ENCODE measurements at regions not wholly inside any gene's neighbourhood (a gene's known extent, or its start where the extent isn't known, plus 50 kb on each side); places are given as distances from the start of the nearest gene placed in this dataset.
A peak's percentile ranks its signal among the peaks of the same experiment; 100 is the strongest.
"Not testable (repeated sequence)": the region's sequence is repeated elsewhere in the genome, so short reads cannot be mapped to it uniquely, and the experiment has no call there.

GRCh38 chr5:91241460-91241859 is 141.7 kb downstream of the ARRDC3 start:
- not testable (repeated sequence) for DNase-seq (ENCODE audit: low spot score)

DNA sequence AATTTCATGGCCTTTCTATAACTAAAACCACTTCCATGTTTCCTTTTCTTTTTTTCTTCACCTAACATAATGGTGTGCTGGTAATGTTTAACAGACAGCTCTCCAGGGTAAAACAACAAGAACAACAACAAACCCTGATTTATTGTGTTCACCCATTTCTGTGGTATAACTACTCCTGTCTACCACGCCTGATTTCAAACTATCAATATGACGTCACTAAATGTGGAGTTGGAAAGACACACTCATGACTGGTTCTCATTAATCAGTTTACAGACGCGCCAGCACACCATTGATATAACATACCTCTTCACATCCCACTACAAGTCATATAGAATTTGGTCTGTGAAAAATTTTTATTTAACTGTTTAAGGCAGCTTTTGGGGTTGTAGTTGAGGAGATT is 142.9 kb downstream of the ARRDC3 start:
- DNase-seq (ENCODE audit: low spot score): no peak

DNA sequence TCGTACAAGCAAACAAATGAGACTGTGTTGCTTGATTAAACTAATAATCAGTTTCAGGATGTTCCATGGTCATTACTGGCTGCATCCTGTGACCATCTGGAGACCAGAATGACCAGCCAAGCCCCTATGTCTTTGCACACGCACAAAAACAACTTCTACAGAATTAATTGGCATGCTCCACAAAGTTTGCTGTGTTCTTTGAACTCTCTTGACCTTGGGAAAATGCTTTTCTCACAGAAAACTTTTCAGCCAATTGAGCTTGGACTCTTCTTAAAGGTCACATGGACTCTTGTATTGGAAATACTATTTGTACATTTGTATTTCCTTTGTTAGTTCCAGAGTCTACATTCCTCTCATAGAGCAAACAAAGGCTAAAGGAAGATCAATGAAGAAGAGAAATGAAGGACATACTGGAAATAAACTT is 147.8 kb downstream of the ARRDC3 start:
- no peak for DNase-seq (ENCODE audit: low spot score)

GRCh38 chr5:91232523-91232922 is 150.6 kb downstream of the ARRDC3 start:
- DNase-seq (ENCODE audit: low spot score): no peak

GRCh38 chr5:91229031-91229727 is 153.9 kb downstream of the ARRDC3 start:
- no peak for DNase-seq (ENCODE audit: low spot score)

- no peak for DNase-seq (ENCODE audit: low spot score)
These were observed 154.9 kb downstream of the ARRDC3 start for GRCh38 chr5:91228188-91228587.

DNA sequence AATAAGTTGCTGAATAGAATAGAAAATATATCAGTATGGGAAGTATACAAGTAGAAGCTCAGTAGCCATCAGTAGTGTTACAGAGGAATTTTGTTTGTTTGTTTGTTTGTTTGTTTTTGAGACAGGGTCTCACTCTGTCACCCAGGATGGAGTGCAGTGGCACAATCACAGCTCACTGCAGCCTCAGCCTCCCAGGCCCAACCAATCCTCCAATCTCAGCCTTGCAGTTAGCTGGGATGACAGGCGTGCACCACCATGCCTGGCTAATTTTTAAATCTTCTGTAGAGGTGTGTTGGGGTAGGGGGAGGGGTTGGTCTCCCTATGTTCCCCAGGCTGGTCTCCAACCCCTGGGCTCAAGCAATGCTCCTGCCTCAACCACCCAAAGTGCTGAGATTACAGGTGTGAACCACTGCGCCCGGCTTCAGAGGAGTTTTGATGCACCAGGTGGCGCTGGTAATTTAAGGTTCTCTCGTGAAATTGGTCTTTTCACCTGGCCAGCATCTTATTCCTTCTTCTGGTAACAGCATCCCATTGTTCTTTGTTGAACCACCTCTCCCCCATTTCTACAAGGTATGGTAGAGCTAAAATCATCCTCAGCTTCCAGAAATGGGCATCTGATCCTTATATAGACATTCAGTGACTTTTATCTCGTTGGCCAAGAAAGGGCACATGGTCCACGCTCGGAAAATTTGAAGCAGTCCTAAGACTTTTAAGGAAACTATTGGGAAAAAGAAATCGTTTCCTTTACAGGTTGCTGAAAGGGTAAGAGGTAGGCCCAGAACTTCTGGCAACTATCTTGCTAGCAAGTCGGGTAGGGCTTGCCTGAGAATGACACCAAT is 157.1 kb downstream of the ARRDC3 start:
- peak; percentile 66 for DNase-seq (ENCODE audit: low spot score)

DNA sequence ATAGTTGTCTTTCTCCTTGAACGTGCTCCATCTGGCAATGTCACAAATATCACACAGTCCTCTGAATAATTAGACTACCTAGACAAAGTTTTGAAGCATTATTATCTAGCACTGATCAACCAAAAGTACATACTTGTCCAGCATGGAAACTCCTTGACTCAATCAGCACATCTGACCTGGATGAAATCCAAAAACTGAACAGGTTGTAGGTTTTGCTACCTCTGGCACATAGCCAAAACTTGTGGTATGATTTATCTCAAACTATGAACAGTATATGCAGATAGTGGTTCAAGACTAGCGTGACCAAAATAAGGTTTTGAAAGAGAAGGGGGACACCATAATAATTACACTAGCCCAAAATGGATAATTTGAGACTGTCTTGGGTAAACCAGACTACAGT is 158.1 kb downstream of the ARRDC3 start:
- DNase-seq (ENCODE audit: low spot score): peak; percentile 57

- peak; percentile 77 for DNase-seq (ENCODE audit: low spot score)
These were observed 158.7 kb downstream of the ARRDC3 start for GRCh38 chr5:91224456-91224855.

DNA sequence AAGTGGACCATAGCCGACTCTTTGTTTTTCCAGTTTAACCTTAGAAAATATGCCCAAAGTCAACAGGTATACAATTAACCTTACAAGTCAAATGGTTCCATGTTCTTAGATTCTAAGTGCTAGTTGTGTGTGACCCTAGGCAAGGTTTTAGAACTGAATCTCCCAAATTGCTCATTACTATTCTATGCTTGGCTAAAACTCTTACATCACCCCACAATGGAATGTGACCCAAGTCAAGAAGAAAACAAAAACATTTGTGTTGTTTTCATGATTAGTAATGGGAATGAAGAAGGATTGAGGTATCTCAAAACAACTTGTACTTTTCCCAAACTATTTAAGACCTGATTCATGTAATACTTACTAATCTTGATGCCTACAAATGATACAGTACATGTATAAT is 159.2 kb downstream of the ARRDC3 start:
- DNase-seq (ENCODE audit: low spot score): peak; percentile 21

DNA sequence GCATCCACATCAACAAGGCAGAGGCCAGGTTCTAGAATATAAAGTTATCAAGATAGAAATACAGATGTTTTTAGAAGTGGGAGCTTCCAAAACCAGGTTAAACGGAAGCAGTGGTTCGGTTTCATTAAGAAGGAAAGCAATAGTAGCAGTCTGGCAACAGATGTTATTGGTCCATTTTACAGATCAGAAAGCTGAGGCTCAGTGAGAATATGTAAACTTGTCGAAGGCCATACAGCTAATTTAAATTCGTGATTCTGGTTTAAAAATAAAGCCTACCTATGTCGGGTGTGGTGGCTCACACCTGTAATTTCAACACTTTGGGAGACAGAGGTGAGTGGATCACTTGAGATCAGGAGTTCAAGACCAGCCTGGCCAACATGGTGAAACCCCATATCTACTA is 160.6 kb downstream of the ARRDC3 start:
- DNase-seq (ENCODE audit: low spot score): no peak

- no peak for DNase-seq (ENCODE audit: low spot score)
These were observed 161.2 kb downstream of the ARRDC3 start for GRCh38 chr5:91221917-91222316.

GRCh38 chr5:91219803-91220371 is 163.2 kb downstream of the ARRDC3 start:
- DNase-seq (ENCODE audit: low spot score): peak; percentile 47

- peak; percentile 37 for DNase-seq (ENCODE audit: low spot score)
These were observed 163.9 kb downstream of the ARRDC3 start for GRCh38 chr5:91219091-91219802.

DNA sequence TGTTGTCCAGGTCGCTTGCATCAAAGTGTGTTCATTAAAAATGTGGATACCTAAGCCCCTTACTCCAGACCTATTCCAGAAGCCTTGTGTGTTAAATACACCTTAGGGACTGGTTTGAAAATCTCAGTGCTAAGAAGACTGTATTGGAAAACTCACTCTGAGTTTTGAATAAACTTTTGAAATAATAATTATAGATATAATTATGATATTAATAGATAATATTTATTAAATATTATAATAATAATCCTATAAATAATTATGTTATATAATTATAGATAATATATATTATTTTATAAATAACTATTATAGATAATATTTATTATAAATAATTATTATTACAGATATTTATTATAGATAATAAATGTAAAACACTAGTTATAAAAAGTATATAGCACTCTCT is 165.3 kb downstream of the ARRDC3 start:
- DNase-seq (ENCODE audit: low spot score): no peak

GRCh38 chr5:91214571-91214970 is 168.5 kb downstream of the ARRDC3 start:
- DNase-seq (ENCODE audit: low spot score): no peak
